GM19238 (cell line): ENCODE measurements at regions not wholly inside any gene's neighbourhood (a gene's known extent, or its start where the extent isn't known, plus 50 kb on each side); places are given as distances from the start of the nearest gene placed in this dataset.

Experiments
- DNase-seq: peaks from one replicate; pipeline ENCODE4 v3.0.0; 2011; ENCODE audit warnings: low spot score; ENCODE audit not compliant: insufficient read length

GRCh38 chr9:135423725-135424124 lies 55.9 kb upstream of the PPP1R26 start:
- no peak for DNase-seq
